Thymus (tissue), 11 donors: ENCODE measurements at regions not wholly inside any gene's neighbourhood (a gene's known extent, or its start where the extent isn't known, plus 50 kb on each side); places are given as distances from the start of the nearest gene placed in this dataset.
"Not testable (repeated sequence)": the region's sequence is repeated elsewhere in the genome, so short reads cannot be mapped to it uniquely, and the experiment has no call there.

Experiments
- DNase-seq, 9 donors: peaks; one replicate each; pipeline ENCODE4 v3.0.0-alpha.2; 2013; ENCODE audit warnings: low spot score in 9 of 9, low read depth in 6 of 9, missing footprints in 1 of 9
- H3K27ac ChIP-seq, 2 donors: one replicate each; pipeline ENCODE4 v1.5.1; 2013; ENCODE audit warnings: control low read depth in 1 of 2, low read depth in 1 of 2, low read length in 1 of 2, mild to moderate bottlenecking in 1 of 2, moderate library complexity in 1 of 2
- H3K27me3 ChIP-seq, 2 donors: one replicate each; pipeline ENCODE4 v1.5.1; 2013; ENCODE audit warnings: low read length in 1 of 2; ENCODE audit not compliant: control insufficient read depth in 2 of 2, insufficient read depth in 1 of 2
- H3K36me3 ChIP-seq, 2 donors: one replicate each; pipeline ENCODE4 v1.5.1; 2013; ENCODE audit warnings: low read length in 1 of 2, mild to moderate bottlenecking in 1 of 2, moderate library complexity in 1 of 2; ENCODE audit not compliant: control insufficient read depth in 2 of 2, insufficient read depth in 2 of 2
- H3K4me1 ChIP-seq, 2 donors: one replicate each; pipeline ENCODE4 v1.5.1; 2013; ENCODE audit warnings: low read length in 2 of 2; ENCODE audit not compliant: control insufficient read depth in 2 of 2, insufficient read depth in 2 of 2
- H3K4me3 ChIP-seq, 2 donors: one replicate each; pipeline ENCODE4 v1.5.1; 2013; ENCODE audit warnings: low read length in 2 of 2, control low read depth in 1 of 2, mild to moderate bottlenecking in 1 of 2
- H3K9me3 ChIP-seq, 2 donors: one replicate each; pipeline ENCODE4 v1.5.1; 2013; ENCODE audit warnings: low read length in 1 of 2, mild to moderate bottlenecking in 1 of 2; ENCODE audit not compliant: control insufficient read depth in 2 of 2, insufficient read depth in 1 of 2
- WGBS: extraction: QIAGEN DNeasy Blood & Tissue Kit; methylation state at CpG from one replicate; pipeline ENCODE4 v1.1.7; 2013; 5-methylcytosine and 5-hydroxymethylcytosine counted together
- donor health status: healthy.

GRCh38 chr18:29737190-29737589, 1305.4 kb downstream of the DSC3 start:
- H3K27me3 ChIP-seq = no peaks in the 10 kb centered on the region
- no peak overlapping the region for H3K4me3 ChIP-seq
- WGBS = 60% methylated on average over 3 of the region's 3 CpGs
- no peak for DNase-seq
- H3K27ac ChIP-seq = no peak overlapping the region
- no peaks in the 10 kb centered on the region for H3K36me3 ChIP-seq
- peaks cover 2 to 9% of the 10 kb centered on the region in 2 donors for H3K9me3 ChIP-seq
- no peaks in the 10 kb centered on the region for H3K4me1 ChIP-seq

DNA sequence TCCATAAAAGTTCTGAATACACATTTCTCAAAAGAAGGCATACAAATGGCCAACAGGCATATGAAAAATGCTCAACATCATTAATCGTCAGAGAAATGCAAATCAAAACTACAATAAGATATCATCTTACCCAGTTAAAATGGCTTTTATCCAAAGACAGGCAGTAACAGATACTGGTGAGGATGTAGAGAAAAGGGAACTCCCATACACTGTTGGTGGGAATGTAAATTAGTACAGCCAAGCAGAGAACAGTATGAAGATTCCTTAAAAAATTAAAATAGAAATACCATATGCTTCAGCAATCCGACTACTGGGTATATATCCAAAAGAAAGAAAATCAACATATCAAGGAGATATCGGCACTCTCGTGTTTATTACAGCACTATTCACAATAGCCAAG, 1312.5 kb downstream of the DSC3 start:
- no peak overlapping the region for H3K4me3 ChIP-seq
- peaks cover 2 to 7% of the 10 kb centered on the region in 2 donors for H3K9me3 ChIP-seq
- H3K27ac ChIP-seq = no peak overlapping the region
- H3K36me3 ChIP-seq = no peaks in the 10 kb centered on the region
- 95% methylated on average over 4 of the region's 4 CpGs for WGBS
- DNase-seq = no peak
- H3K4me1 ChIP-seq = no peaks in the 10 kb centered on the region
- H3K27me3 ChIP-seq = no peaks in the 10 kb centered on the region

DNA sequence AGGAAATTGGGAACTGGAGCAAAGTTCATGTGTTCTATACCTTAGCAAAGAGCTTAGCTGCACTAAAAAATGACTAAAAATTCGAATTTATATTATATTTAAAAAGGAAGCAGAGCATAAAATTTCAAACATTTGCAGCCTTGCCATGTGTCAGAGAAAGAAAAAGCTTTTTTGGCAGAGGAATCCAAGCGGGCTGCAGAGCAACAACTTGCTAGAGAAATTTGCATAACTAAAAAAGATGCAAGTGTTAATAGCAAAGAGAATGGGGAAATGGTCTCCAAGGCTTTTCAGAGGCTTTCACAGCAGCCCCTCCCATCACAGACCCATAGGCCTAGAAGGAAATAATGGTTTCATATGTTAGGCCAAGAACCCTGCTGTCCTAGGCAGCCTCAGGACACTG, 1315.9 kb downstream of the DSC3 start:
- H3K4me1 ChIP-seq = no peaks in the 10 kb centered on the region
- H3K27ac ChIP-seq = no peak overlapping the region
- no peaks in the 10 kb centered on the region for H3K36me3 ChIP-seq
- no peak overlapping the region for H3K4me3 ChIP-seq
- 39% methylated on average over 2 of the region's 2 CpGs for WGBS
- no peak for DNase-seq
- H3K27me3 ChIP-seq = no peaks in the 10 kb centered on the region
- peaks cover 2 to 16% of the 10 kb centered on the region in 2 donors for H3K9me3 ChIP-seq

- H3K36me3 ChIP-seq, DNase-seq, H3K4me3 ChIP-seq, H3K27ac ChIP-seq, H3K4me1 ChIP-seq, H3K27me3 ChIP-seq: not testable (repeated sequence)
- WGBS = 87% methylated on average over 21 of the region's 21 CpGs
- H3K9me3 ChIP-seq = peaks cover 2 to 16% of the 10 kb centered on the region in 2 donors
Observed at GRCh38 chr18:29723486-29723885, 1319.1 kb downstream of the DSC3 start.

GRCh38 chr18:29715960-29716359, 1326.6 kb downstream of the DSC3 start:
- H3K27me3 ChIP-seq, H3K9me3 ChIP-seq, H3K27ac ChIP-seq, H3K4me1 ChIP-seq, DNase-seq, H3K36me3 ChIP-seq, H3K4me3 ChIP-seq: not testable (repeated sequence)
- WGBS = 94% methylated on average over 8 of the region's 8 CpGs

DNA sequence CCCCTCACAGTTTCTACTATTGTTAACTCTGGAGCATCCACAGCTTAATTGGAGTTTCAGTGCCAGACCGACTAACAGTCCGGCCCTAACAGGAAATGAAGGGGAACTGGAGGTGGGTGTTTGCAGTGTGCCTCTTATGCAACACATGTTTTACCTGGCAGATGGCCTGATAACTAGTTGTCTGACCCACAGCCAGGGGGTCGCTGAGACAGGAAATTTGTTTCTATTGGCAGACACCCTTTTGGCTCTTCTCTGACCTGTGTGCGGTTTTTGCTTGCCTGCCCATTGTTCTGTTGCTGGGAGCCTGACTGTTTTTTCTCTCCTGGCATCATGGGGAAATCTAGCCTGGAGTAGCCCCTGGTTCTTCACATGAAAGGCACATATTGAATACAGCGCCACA, 1329.8 kb downstream of the DSC3 start:
- WGBS = 81% methylated on average over 5 of the region's 5 CpGs
- Histone ChIP-seq H3K27ac (no peak overlapping the region), H3K4me3 (no peak overlapping the region), H3K4me1 (no peaks in the 10 kb centered on the region), H3K36me3 (no peaks in the 10 kb centered on the region), H3K27me3 (no peaks in the 10 kb centered on the region), H3K9me3 (peaks cover 0 to 4% of the 10 kb centered on the region in 2 donors)
- DNase-seq = no peak

GRCh38 chr18:29711932-29712331, 1330.6 kb downstream of the DSC3 start:
- DNase-seq = no peak
- H3K36me3 ChIP-seq = no peaks in the 10 kb centered on the region
- no peak overlapping the region for H3K27ac ChIP-seq
- H3K4me3 ChIP-seq = no peak overlapping the region
- H3K4me1 ChIP-seq = no peaks in the 10 kb centered on the region
- H3K9me3 ChIP-seq = peaks cover 0 to 4% of the 10 kb centered on the region in 2 donors
- no peaks in the 10 kb centered on the region for H3K27me3 ChIP-seq
- 91% methylated on average over 8 of the region's 8 CpGs for whole genome bisulfite sequencing

- no peaks in the 10 kb centered on the region for H3K4me1 ChIP-seq
- no peaks in the 10 kb centered on the region for H3K27me3 ChIP-seq
- WGBS = 99% methylated on average over 1 of the region's 1 CpG
- no peaks in the 10 kb centered on the region for H3K36me3 ChIP-seq
- H3K27ac ChIP-seq = no peak overlapping the region
- H3K9me3 ChIP-seq = no peaks in the 10 kb centered on the region
- no peak overlapping the region for H3K4me3 ChIP-seq
- no peak for DNase-seq
Observed at GRCh38 chr18:29693334-29693733, 1349.2 kb downstream of the DSC3 start.

- no peaks in the 10 kb centered on the region for H3K36me3 ChIP-seq
- DNase-seq = no peak
- WGBS = 90% methylated on average over 4 of the region's 4 CpGs
- H3K27me3 ChIP-seq = no peaks in the 10 kb centered on the region
- H3K4me1 ChIP-seq = no peaks in the 10 kb centered on the region
- H3K27ac ChIP-seq = no peak overlapping the region
- H3K4me3 ChIP-seq = no peak overlapping the region
- H3K9me3 ChIP-seq = no peaks in the 10 kb centered on the region
Observed at GRCh38 chr18:29681578-29681977, 1361.0 kb downstream of the DSC3 start.
